Panc1 (cell line): ENCODE measurements at regions not wholly inside any gene's neighbourhood (a gene's known extent, or its start where the extent isn't known, plus 50 kb on each side); places are given as distances from the start of the nearest gene placed in this dataset.

ENCODE experiments used
- ATAC-seq: fragments of 200-7000 bp; cut with Tn5 transposase; 2 replicates; pipeline ENCODE4 v1.9.1; 2020; ENCODE audit warnings: mild to moderate bottlenecking, moderate library complexity
- BruUV-seq: library from RNA; stranded (reverse); fragments of 400-500 nt; replicated peaks from 2 replicates; lab custom pipeline; 2021; lab: Mats Ljungman, UMichigan
- CTCF ChIA-PET: fragments of 300-600 bp; sonication (Branson Sonifier 250); formaldehyde crosslinking; loops from one replicate; lab custom pipeline; 2022; ENCODE audit warnings: antibody characterized with exemption; lab: Charles Lee
- POLR2A ChIA-PET: fragments of 300-600 bp; sonication (Branson Sonifier 250); formaldehyde crosslinking; loops from one replicate; lab custom pipeline; 2022; ENCODE audit warnings: antibody characterized with exemption; lab: Charles Lee
- DNase-seq: peaks from one replicate; pipeline ENCODE4 v3.0.0-alpha.2; 2010; ENCODE audit warnings: low read depth, low spot score
- H3K27ac ChIP-seq: 2 replicates; pipeline ENCODE4 v1.5.1; 2011; ENCODE audit warnings: mild to moderate bottlenecking, low read length, inconsistent platforms
- H3K27me3 ChIP-seq: fragments of 200-500 bp; sonication (Bioruptor generic); 2 replicates; pipeline ENCODE4 v1.6.0; 2014; ENCODE audit warnings: low read length, inconsistent platforms; ENCODE audit not compliant: control insufficient read depth, insufficient read depth
- H3K36me3 ChIP-seq: fragments of 200-500 bp; sonication (Bioruptor generic); 2 replicates; pipeline ENCODE4 v1.5.1; 2014; ENCODE audit warnings: inconsistent platforms, mild to moderate bottlenecking, low read length, moderate library complexity; ENCODE audit not compliant: control insufficient read depth, insufficient read depth
- H3K4me1 ChIP-seq: 2 replicates; pipeline ENCODE4 v1.5.1; 2011; ENCODE audit warnings: inconsistent platforms, mild to moderate bottlenecking, low read length, moderate library complexity; ENCODE audit not compliant: control insufficient read depth, insufficient read depth
- H3K4me3 ChIP-seq, 2 experiments: 2 replicates each; pipeline ENCODE4 v1.5.1; 2011 to 2012; ENCODE audit warnings: low read depth in 2 of 2, low read length in 2 of 2, mild to moderate bottlenecking in 2 of 2, inconsistent platforms in 1 of 2, moderate library complexity in 1 of 2
- H3K9me3 ChIP-seq: fragments of 200-500 bp; sonication (Bioruptor generic); 2 replicates; pipeline ENCODE4 v1.5.1; 2014; ENCODE audit warnings: low read depth, mild to moderate bottlenecking, inconsistent platforms, low read length, moderate library complexity; ENCODE audit not compliant: control insufficient read depth, insufficient read depth
- CTCF ChIP-seq: fragments of 450-650 bp; IDR thresholded peaks from 2 replicates; pipeline ENCODE4 v1.5.1; 2017; ENCODE audit warnings: mild to moderate bottlenecking
- POLR2AphosphoS5 ChIP-seq: IDR thresholded peaks from 2 replicates; pipeline ENCODE4 v1.6.1; 2012; ENCODE audit warnings: mild to moderate bottlenecking, low read depth, low read length, moderate library complexity
- REST ChIP-seq, 2 experiments: IDR thresholded peaks; 2 replicates each; pipeline ENCODE4 v1.6.1; 2011 to 2012; ENCODE audit warnings: low read depth in 2 of 2, control low read depth in 1 of 2, low read length in 1 of 2, mild to moderate bottlenecking in 1 of 2, moderate library complexity in 1 of 2; ENCODE audit not compliant: insufficient read depth in 1 of 2
- SIN3A ChIP-seq: IDR thresholded peaks from 2 replicates; pipeline ENCODE4 v1.6.1; 2012; ENCODE audit warnings: low read depth, mild to moderate bottlenecking, low read length, moderate library complexity, borderline replicate concordance; ENCODE audit not compliant: insufficient read depth
- TCF7L2 ChIP-seq: IDR thresholded peaks from 2 replicates; pipeline ENCODE4 v1.6.1; 2011; ENCODE audit warnings: mild to moderate bottlenecking, low read depth, low read length, inconsistent platforms
- in situ Hi-C: cut with HindIII; loops from 2 replicates; pipeline ENCODE4 v1.10.0; 2016; ENCODE audit warnings: low sequenced_read_pairs, low pct_unique_long_range_greater_than_20kb
- intact Hi-C: fragments of 100-400 bp; cut with micrococcal nuclease; formaldehyde crosslinking; loops from one replicate; pipeline ENCODE4 v1.10.0; 2022; ENCODE audit not compliant: unreplicated experiment

DNA sequence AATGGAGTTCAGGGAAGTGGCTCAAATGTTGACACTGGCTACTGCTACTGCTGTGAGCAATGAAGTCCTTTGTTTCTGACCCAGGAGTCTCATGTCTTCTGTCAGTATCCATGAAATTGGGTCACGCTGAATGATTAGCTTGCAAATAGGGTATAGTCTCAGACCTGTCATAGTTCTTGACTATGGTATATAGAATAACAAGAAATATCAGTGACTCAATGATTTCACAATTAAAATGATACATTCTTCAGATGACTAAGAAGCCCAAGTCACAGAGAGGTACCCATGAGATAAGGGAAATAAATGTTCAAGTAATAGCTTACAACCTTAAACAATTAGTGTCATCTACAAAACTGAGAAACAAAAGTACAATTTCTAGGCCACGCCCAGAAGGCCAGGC lies 89.3 kb downstream of the LYZL2 start:
- ChIA-PET CTCF (no interaction called here), POLR2A (no interaction called here)
- Histone ChIP-seq H3K27ac (no peak overlapping the region), H3K4me3 (no peak overlapping the region), H3K9me3 (no peaks in the 10 kb centered on the region), H3K36me3 (no peaks in the 10 kb centered on the region), H3K4me1 (no peaks in the 10 kb centered on the region), H3K27me3 (no peaks in the 10 kb centered on the region)
- no TSS peak for BruUV-seq
- ATAC-seq = no peak
- intact Hi-C loops (no loop called here), in situ Hi-C loops (no loop called here)
- TF ChIP-seq CTCF = no peak
- TF ChIP-seq REST (IDR thresholded peaks at IDR 0.05; ENCODE audit: insufficient read depth in 1 of 2, low read depth in 2 of 2, low read length in 1 of 2) = no peak
- no peak for TF ChIP-seq TCF7L2
- no peak for TF ChIP-seq POLR2AphosphoS5
- no peak for TF ChIP-seq SIN3A
- no peak for DNase-seq

- TF ChIP-seq CTCF = no peak
- TF ChIP-seq TCF7L2 = no peak
- TF ChIP-seq REST (IDR thresholded peaks at IDR 0.05; ENCODE audit: insufficient read depth in 1 of 2, low read depth in 2 of 2, low read length in 1 of 2) = no peak
- no peak for TF ChIP-seq SIN3A
- no peak for TF ChIP-seq POLR2AphosphoS5
- Histone ChIP-seq H3K27me3 (no peaks in the 10 kb centered on the region), H3K9me3 (no peaks in the 10 kb centered on the region), H3K4me3 (no peak overlapping the region), H3K36me3 (no peaks in the 10 kb centered on the region), H3K27ac (no peak overlapping the region), H3K4me1 (no peaks in the 10 kb centered on the region)
- no TSS peak for BruUV-seq
- DNase-seq (no peak), ATAC-seq (no peak)
- POLR2A ChIA-PET = no interaction called here
- CTCF ChIA-PET = no interaction called here
- intact Hi-C loops (no loop called here), in situ Hi-C loops (no loop called here)
Observed at GRCh38 chr10:30538086-30538485, 91.5 kb downstream of the LYZL2 start.
